ENCODE measurements at regions not wholly inside any gene's neighbourhood (a gene's known extent, or its start where the extent isn't known, plus 50 kb on each side); places are given as distances from the start of the nearest gene placed in this dataset.

GRCh38 chr22:33221568-33221967 lies 163.4 kb upstream of the SYN3 start:
- TF ChIP-seq EP300 (IDR thresholded peaks at IDR 0.05) (no peak), POLR2AphosphoS5 (IDR thresholded peaks at IDR 0.05) (no peak), POLR2A (IDR thresholded peaks at IDR 0.05) (no peak)
- TF ChIP-seq, protein P1, sequence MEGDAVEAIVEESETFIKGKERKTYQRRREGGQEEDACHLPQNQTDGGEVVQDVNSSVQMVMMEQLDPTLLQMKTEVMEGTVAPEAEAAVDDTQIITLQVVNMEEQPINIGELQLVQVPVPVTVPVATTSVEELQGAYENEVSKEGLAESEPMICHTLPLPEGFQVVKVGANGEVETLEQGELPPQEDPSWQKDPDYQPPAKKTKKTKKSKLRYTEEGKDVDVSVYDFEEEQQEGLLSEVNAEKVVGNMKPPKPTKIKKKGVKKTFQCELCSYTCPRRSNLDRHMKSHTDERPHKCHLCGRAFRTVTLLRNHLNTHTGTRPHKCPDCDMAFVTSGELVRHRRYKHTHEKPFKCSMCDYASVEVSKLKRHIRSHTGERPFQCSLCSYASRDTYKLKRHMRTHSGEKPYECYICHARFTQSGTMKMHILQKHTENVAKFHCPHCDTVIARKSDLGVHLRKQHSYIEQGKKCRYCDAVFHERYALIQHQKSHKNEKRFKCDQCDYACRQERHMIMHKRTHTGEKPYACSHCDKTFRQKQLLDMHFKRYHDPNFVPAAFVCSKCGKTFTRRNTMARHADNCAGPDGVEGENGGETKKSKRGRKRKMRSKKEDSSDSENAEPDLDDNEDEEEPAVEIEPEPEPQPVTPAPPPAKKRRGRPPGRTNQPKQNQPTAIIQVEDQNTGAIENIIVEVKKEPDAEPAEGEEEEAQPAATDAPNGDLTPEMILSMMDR (IDR thresholded peaks at IDR 0.05): no peak
- Histone ChIP-seq H3K27me3 (no peaks in the 10 kb centered on the region), H3K4me1 (no peaks in the 10 kb centered on the region), H3K36me3 (no peaks in the 10 kb centered on the region), H3K27ac (no peak overlapping the region), H3K9me3 (no peaks in the 10 kb centered on the region), H3K4me3 (no peak overlapping the region)
- 67 to 77% methylated on average over 3 of the region's 3 CpGs for WGBS, 2 donors
- ATAC-seq (ENCODE audit: low FRiP score in 2 of 2) (peak in 1 of 2 donors; percentile 79), DNase-seq (no peak)

GRCh38 chr22:33220476-33221080 lies 162.4 kb upstream of the SYN3 start:
- no peak for TF ChIP-seq POLR2A (IDR thresholded peaks at IDR 0.05)
- TF ChIP-seq, protein P1 (IDR thresholded peaks at IDR 0.05): no peak
- no peak for TF ChIP-seq POLR2AphosphoS5 (IDR thresholded peaks at IDR 0.05)
- no peak for TF ChIP-seq EP300 (IDR thresholded peaks at IDR 0.05)
- Histone ChIP-seq H3K4me3 (no peak overlapping the region), H3K36me3 (no peaks in the 10 kb centered on the region), H3K27ac (no peak overlapping the region), H3K4me1 (no peaks in the 10 kb centered on the region), H3K9me3 (no peaks in the 10 kb centered on the region), H3K27me3 (no peaks in the 10 kb centered on the region)
- 70 to 76% methylated on average over 5 of the region's 5 CpGs for WGBS, 2 donors
- no peak for DNase-seq
- ATAC-seq (ENCODE audit: low FRiP score in 2 of 2): no peak

DNA sequence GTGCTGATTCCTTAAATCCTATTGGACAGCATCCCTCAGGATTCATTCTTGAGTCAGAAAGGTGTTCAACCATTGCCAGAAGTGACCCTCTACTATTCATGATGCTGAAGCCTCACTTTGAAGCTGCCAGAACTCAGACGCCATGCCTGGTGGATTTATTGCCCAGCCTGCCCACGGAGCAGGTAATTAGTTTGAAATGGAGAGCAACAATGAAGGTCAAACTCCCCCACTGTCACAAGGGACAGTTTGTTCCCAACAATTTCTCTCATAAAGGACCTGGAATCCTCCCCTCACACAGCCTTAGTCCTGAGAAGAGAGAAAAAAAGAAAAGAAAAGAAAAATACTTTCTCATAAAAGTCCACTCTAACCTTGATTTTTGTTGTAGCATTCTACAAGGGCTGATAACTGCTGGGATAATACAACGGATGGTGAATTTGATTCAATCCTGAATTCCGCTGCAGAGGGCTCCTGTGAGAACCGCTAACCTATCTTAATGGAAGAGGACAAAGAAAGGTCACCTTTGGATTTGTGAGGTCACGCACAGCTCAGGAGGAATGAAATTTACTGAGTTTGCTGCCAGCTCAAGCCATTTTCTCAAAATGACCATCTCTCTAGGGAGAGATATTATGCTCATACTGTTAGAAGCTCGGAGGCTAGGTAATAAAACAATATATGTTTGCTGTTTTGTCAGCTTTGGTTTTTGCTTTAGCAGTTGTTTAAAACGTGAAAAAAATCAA lies 161.6 kb upstream of the SYN3 start:
- ATAC-seq (ENCODE audit: low FRiP score in 2 of 2): no peak
- WGBS, 2 donors: 51 to 74% methylated on average over 8 of the region's 8 CpGs
- no peak for DNase-seq
- no peak for TF ChIP-seq EP300 (IDR thresholded peaks at IDR 0.05)
- TF ChIP-seq POLR2AphosphoS5 (IDR thresholded peaks at IDR 0.05): no peak
- TF ChIP-seq, protein P1 (IDR thresholded peaks at IDR 0.05): no peak
- no peak for TF ChIP-seq POLR2A (IDR thresholded peaks at IDR 0.05)
- H3K4me1 ChIP-seq: no peaks in the 10 kb centered on the region
- no peaks in the 10 kb centered on the region for H3K9me3 ChIP-seq
- no peaks in the 10 kb centered on the region for H3K36me3 ChIP-seq
- no peak overlapping the region for H3K4me3 ChIP-seq
- H3K27ac ChIP-seq: no peak overlapping the region
- H3K27me3 ChIP-seq: no peaks in the 10 kb centered on the region

DNA sequence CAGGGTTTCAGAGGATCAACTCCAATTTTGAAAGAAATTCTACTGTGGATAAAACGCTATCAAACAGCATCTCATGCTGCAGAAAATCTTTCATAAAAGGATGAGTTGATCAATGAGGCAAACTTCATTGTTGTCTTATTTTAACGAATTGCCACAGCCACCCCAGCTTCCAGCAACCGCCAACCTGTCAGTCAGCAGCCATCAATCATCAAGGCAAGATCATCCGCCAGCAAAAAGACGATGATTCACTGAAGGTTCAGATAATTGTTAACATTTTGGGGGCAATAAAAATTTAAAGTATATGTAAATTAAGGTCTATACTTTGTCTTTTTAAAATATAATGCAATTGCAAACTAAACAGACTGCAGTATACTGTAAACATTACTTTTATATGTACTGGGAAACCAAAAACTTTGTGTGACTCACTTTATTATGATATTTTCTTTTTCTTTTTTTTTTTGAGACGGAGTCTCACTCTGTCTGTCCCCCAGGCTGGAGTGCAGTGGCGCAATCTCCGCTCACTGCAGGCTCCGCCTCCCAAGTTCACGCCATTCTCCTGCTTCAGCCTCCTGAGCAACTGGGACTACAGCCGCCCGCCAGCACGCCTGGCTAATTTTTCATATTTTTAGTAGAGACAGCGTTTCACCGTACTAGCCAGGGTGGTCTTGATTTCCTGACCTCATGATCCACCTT lies 155.3 kb upstream of the SYN3 start:
- ATAC-seq (ENCODE audit: low FRiP score in 2 of 2): no peak
- no peaks in the 10 kb centered on the region for H3K27me3 ChIP-seq
- no peaks in the 10 kb centered on the region for H3K4me1 ChIP-seq
- WGBS, 2 donors: 84 to 85% methylated on average over 15 of the region's 15 CpGs
- DNase-seq: peak in 1 of 2 donors; percentile 25
- no peak for TF ChIP-seq EP300 (IDR thresholded peaks at IDR 0.05)
- TF ChIP-seq POLR2AphosphoS5 (IDR thresholded peaks at IDR 0.05): no peak
- no peak for TF ChIP-seq POLR2A (IDR thresholded peaks at IDR 0.05)
- TF ChIP-seq, protein P1 (IDR thresholded peaks at IDR 0.05): no peak
- no peaks in the 10 kb centered on the region for H3K36me3 ChIP-seq
- H3K27ac ChIP-seq: no peak overlapping the region
- H3K9me3 ChIP-seq: no peaks in the 10 kb centered on the region
- H3K4me3 ChIP-seq: no peak overlapping the region
